H1 (cell line): ENCODE measurements at regions not wholly inside any gene's neighbourhood (a gene's known extent, or its start where the extent isn't known, plus 50 kb on each side); places are given as distances from the start of the nearest gene placed in this dataset.

Source experiments
- CTCF ChIA-PET: fragments of 300-600 bp; sonication (Branson Sonifier 250); formaldehyde crosslinking; loops from one replicate; lab custom pipeline; 2021; ENCODE audit not compliant: partially characterized antibody; lab: Charles Lee
- POLR2A ChIA-PET: fragments of 300-600 bp; sonication (Branson Sonifier 250); formaldehyde crosslinking; loops from one replicate; lab custom pipeline; 2021; ENCODE audit warnings: inconsistent platforms; ENCODE audit not compliant: partially characterized antibody; lab: Charles Lee
- DNase-seq, 2 experiments: peaks; one replicate each; pipeline versions ENCODE4 v3.0.0 to v3.0.0-alpha.2; 2010 to 2022; ENCODE audit warnings: low spot score in 2 of 2, low read depth in 1 of 2, mixed read lengths in 1 of 2
- FAIRE-seq: peaks from 2 replicates; lab custom pipeline; 2011; peaks lifted over from hg19 to GRCh38; lab: Jason Lieb, UNC
- H2AFZ ChIP-seq: 2 replicates; pipeline ENCODE4 v1.8.1; 2012; ENCODE audit warnings: low read length, inconsistent platforms
- H2AK5ac ChIP-seq: 2 replicates; pipeline ENCODE4 v1.6.1; 2013; ENCODE audit warnings: low read depth, low read length
- H2BK120ac ChIP-seq: replicated peaks from 2 replicates; pipeline ENCODE3; 2013; ENCODE audit warnings: low read depth, low read length, inconsistent platforms
- H2BK12ac ChIP-seq: 2 replicates; pipeline ENCODE4 v1.6.1; 2013; ENCODE audit warnings: low read depth, low read length
- H2BK15ac ChIP-seq: 2 replicates; pipeline ENCODE4 v1.6.1; 2013; ENCODE audit warnings: low read length
- H2BK20ac ChIP-seq: 2 replicates; pipeline ENCODE4 v1.6.1; 2013; ENCODE audit warnings: low read length
- H2BK5ac ChIP-seq: 2 replicates; pipeline ENCODE4 v1.6.1; 2013; ENCODE audit warnings: low read depth, low read length
- H3K14ac ChIP-seq: 2 replicates; pipeline ENCODE4 v1.6.1; 2013; ENCODE audit warnings: inconsistent platforms; ENCODE audit not compliant: insufficient read length
- H3K18ac ChIP-seq: 2 replicates; pipeline ENCODE4 v1.6.1; 2013; ENCODE audit warnings: low read length; ENCODE audit errors: extremely low read depth
- H3K23ac ChIP-seq: 2 replicates; pipeline ENCODE4 v1.6.1; 2013; ENCODE audit warnings: inconsistent platforms; ENCODE audit not compliant: insufficient read length
- H3K23me2 ChIP-seq: 2 replicates; pipeline ENCODE4 v1.6.1; 2013; ENCODE audit warnings: low read depth, low read length
- H3K27ac ChIP-seq: 2 replicates; pipeline ENCODE4 v1.6.1; 2011; ENCODE audit warnings: low read depth, low read length, inconsistent platforms
- H3K27me3 ChIP-seq, 4 experiments: replicated peaks in 1 of 4; 1 replicate in 1 of 4; 2 replicates in 3 of 4; pipeline versions ENCODE4 v1.6.1 to v1.8.1; 2011 to 2013; ENCODE audit warnings: low read length in 3 of 4, mild to moderate bottlenecking in 3 of 4, inconsistent platforms in 2 of 4, mixed read lengths in 2 of 4, moderate library complexity in 1 of 4; ENCODE audit not compliant: control insufficient read depth in 3 of 4, insufficient read depth in 3 of 4; ENCODE audit errors: extremely low read depth in 1 of 4
- H3K36me3 ChIP-seq, 4 experiments: 2 replicates each; pipeline versions ENCODE4 v1.6.1 to v1.8.1; 2011 to 2013; ENCODE audit warnings: mild to moderate bottlenecking in 4 of 4, low read length in 3 of 4, moderate library complexity in 2 of 4, control low read depth in 1 of 4, inconsistent platforms in 1 of 4; ENCODE audit not compliant: insufficient read depth in 4 of 4, control insufficient read depth in 2 of 4
- H3K4ac ChIP-seq: replicated peaks from 2 replicates; pipeline ENCODE3; 2013; ENCODE audit warnings: low read length, low read depth, mixed read lengths, inconsistent platforms; ENCODE audit not compliant: insufficient read length
- H3K4me1 ChIP-seq, 4 experiments: replicated peaks in 1 of 4; 1 replicate in 1 of 4; 2 replicates in 3 of 4; pipeline versions ENCODE4 v1.6.1 to v1.8.1; 2011 to 2013; ENCODE audit warnings: low read length in 3 of 4, inconsistent platforms in 2 of 4, mixed read lengths in 1 of 4; ENCODE audit not compliant: insufficient read depth in 4 of 4, control insufficient read depth in 3 of 4
- H3K4me2 ChIP-seq, 2 experiments: 2 replicates each; pipeline versions ENCODE4 v1.6.1 to v1.8.1; 2011 to 2013; ENCODE audit warnings: low read depth in 2 of 2, low read length in 2 of 2, control low read depth in 1 of 2, inconsistent platforms in 1 of 2, mild to moderate bottlenecking in 1 of 2; ENCODE audit not compliant: insufficient read depth in 1 of 2
- H3K4me3 ChIP-seq, 4 experiments: fragments of 200-600, 300-600 bp in 1 of 4; sonication (generic), shearing (Covaris generic), sonication (Bioruptor Twin) in 1 of 4; 2 replicates each; pipeline versions ENCODE4 v1.5.1 to v1.8.1; 2011 to 2016; ENCODE audit warnings: low read length in 4 of 4, low read depth in 3 of 4, control low read depth in 2 of 4, inconsistent platforms in 2 of 4, mild to moderate bottlenecking in 2 of 4, mixed read lengths in 1 of 4, moderate library complexity in 1 of 4; ENCODE audit not compliant: insufficient read depth in 2 of 4; ENCODE audit errors: extremely low read depth in 1 of 4
- H3K56ac ChIP-seq: replicated peaks from 2 replicates; pipeline ENCODE3; 2013; ENCODE audit warnings: low read depth, mild to moderate bottlenecking, mixed read lengths, low read length, inconsistent platforms; ENCODE audit not compliant: insufficient read length
- H3K79me1 ChIP-seq: 2 replicates; pipeline ENCODE4 v1.6.1; 2013; ENCODE audit warnings: low read depth, low read length, control low read depth
- H3K79me2 ChIP-seq, 2 experiments: 2 replicates each; pipeline versions ENCODE4 v1.6.1 to v1.8.1; 2012 to 2013; ENCODE audit warnings: low read length in 2 of 2, mild to moderate bottlenecking in 2 of 2, inconsistent platforms in 1 of 2; ENCODE audit not compliant: insufficient read depth in 2 of 2, control insufficient read depth in 1 of 2
- H3K9ac ChIP-seq, 4 experiments: replicated peaks in 1 of 4; 1 replicate in 1 of 4; 2 replicates in 3 of 4; pipeline versions ENCODE4 v1.6.1 to v1.8.1; 2011 to 2013; ENCODE audit warnings: low read depth in 3 of 4, low read length in 3 of 4, control low read depth in 2 of 4, mild to moderate bottlenecking in 2 of 4, moderate library complexity in 2 of 4, inconsistent platforms in 1 of 4; ENCODE audit errors: extremely low read depth in 1 of 4
- H3K9me3 ChIP-seq, 2 experiments: 2 replicates each; pipeline versions ENCODE4 v1.6.1 to v1.8.1; 2012 to 2013; ENCODE audit warnings: mild to moderate bottlenecking in 2 of 2, moderate library complexity in 2 of 2, control low read depth in 1 of 2, inconsistent platforms in 1 of 2, low read depth in 1 of 2, low read length in 1 of 2, mixed read lengths in 1 of 2; ENCODE audit not compliant: insufficient read depth in 2 of 2
- H4K20me1 ChIP-seq, 2 experiments: replicated peaks in 1 of 2; 2 replicates each; pipeline versions ENCODE3 to v1.8.1; 2011 to 2013; ENCODE audit warnings: inconsistent platforms in 2 of 2, low read length in 2 of 2, mild to moderate bottlenecking in 1 of 2; ENCODE audit not compliant: insufficient read depth in 2 of 2, control insufficient read depth in 1 of 2
- H4K5ac ChIP-seq: 2 replicates; pipeline ENCODE4 v1.6.1; 2013; ENCODE audit warnings: low read length, low read depth, mixed read lengths, inconsistent platforms; ENCODE audit not compliant: insufficient read length
- H4K8ac ChIP-seq: 2 replicates; pipeline ENCODE4 v1.8.0; 2013; ENCODE audit warnings: mild to moderate bottlenecking, moderate library complexity, low read length, inconsistent platforms; ENCODE audit not compliant: insufficient read depth; ENCODE audit errors: extremely low read depth
- H4K91ac ChIP-seq: replicated peaks from 2 replicates; pipeline ENCODE3; 2013; ENCODE audit warnings: low read length, mixed read lengths, inconsistent platforms; ENCODE audit not compliant: insufficient read length
- ASH2L ChIP-seq: fragments of 200-600, 300-600 bp; sonication (generic); IDR thresholded peaks from one replicate; pipeline ENCODE4 v1.7.1; 2017; ENCODE audit warnings: low read length
- BCL11A ChIP-seq, 2 experiments: IDR thresholded peaks; one replicate each; pipeline ENCODE4 v1.6.1; 2011; ENCODE audit warnings: low read depth in 2 of 2, low read length in 2 of 2, mild to moderate bottlenecking in 2 of 2
- CBX5 ChIP-seq: fragments of 300-800, 300-1000 bp; sonication (generic); IDR thresholded peaks from 2 replicates; pipeline ENCODE4 v1.7.1; 2016; ENCODE audit warnings: antibody characterized with exemption, low read length, low read depth
- CTBP2 ChIP-seq: IDR thresholded peaks from 2 replicates; pipeline ENCODE4 v1.7.0; 2011; ENCODE audit warnings: borderline replicate concordance, mild to moderate bottlenecking, moderate library complexity, mixed read lengths, low read length; ENCODE audit not compliant: insufficient read depth, insufficient read length
- HDAC2 ChIP-seq, 2 experiments: fragments of 300-600 bp in 1 of 2; sonication (generic) in 1 of 2; IDR thresholded peaks; 2 replicates each; pipeline ENCODE4 v1.6.1; 2011 to 2012; ENCODE audit warnings: low read depth in 2 of 2, low read length in 2 of 2, mild to moderate bottlenecking in 2 of 2, moderate library complexity in 2 of 2, borderline replicate concordance in 1 of 2, inconsistent platforms in 1 of 2
- JUN ChIP-seq: IDR thresholded peaks from 2 replicates; pipeline ENCODE4 v1.6.1; 2011; ENCODE audit warnings: low read depth, mild to moderate bottlenecking, improper control_type of control experiment, low read length
- KDM4A ChIP-seq: IDR thresholded peaks from one replicate; pipeline ENCODE4 v1.7.1; 2012; ENCODE audit warnings: low read depth, mild to moderate bottlenecking, moderate library complexity, low read length, inconsistent platforms; ENCODE audit not compliant: severe bottlenecking
- PHF8 ChIP-seq: fragments of 200-600 bp; sonication (generic); conservative IDR thresholded peaks from 2 replicates; pipeline ENCODE4 v1.7.1; 2012; ENCODE audit warnings: low read depth, mild to moderate bottlenecking, inconsistent platforms, low read length, moderate library complexity
- POU5F1 ChIP-seq: IDR thresholded peaks from 2 replicates; pipeline ENCODE4 v1.6.1; 2011; ENCODE audit warnings: low read depth, mild to moderate bottlenecking, low read length, moderate library complexity
- RFX5 ChIP-seq: IDR thresholded peaks from 2 replicates; pipeline ENCODE4 v1.6.1; 2011; ENCODE audit warnings: low read depth, low read length, improper control_type of control experiment, borderline replicate concordance
- RNF2 ChIP-seq: fragments of 200-900, 300-1000 bp; sonication (generic); IDR thresholded peaks from 2 replicates; pipeline ENCODE4 v1.7.1; 2016; ENCODE audit warnings: borderline replicate concordance, low read depth, mild to moderate bottlenecking, antibody characterized with exemption, low read length; ENCODE audit not compliant: poor library complexity, severe bottlenecking; ENCODE audit errors: missing control alignments
- SIN3A ChIP-seq, 2 experiments: IDR thresholded peaks in 1 of 2; conservative IDR thresholded peaks in 1 of 2; 2 replicates each; pipeline ENCODE4 v1.6.1; 2011 to 2012; ENCODE audit warnings: low read length in 2 of 2, improper control_type of control experiment in 1 of 2, low read depth in 1 of 2, mild to moderate bottlenecking in 1 of 2
- SIX5 ChIP-seq: IDR thresholded peaks from 2 replicates; pipeline ENCODE4 v1.6.1; 2011; ENCODE audit warnings: mild to moderate bottlenecking, low read depth, low read length
- ZNF274 ChIP-seq: IDR thresholded peaks from 2 replicates; pipeline ENCODE4 v1.7.0; 2012; ENCODE audit warnings: low read length, borderline replicate concordance; ENCODE audit errors: extremely low read depth
- WGBS, 2 experiments: shearing (Covaris generic) in 1 of 2; methylation state at CpG; one replicate each; pipeline versions ENCODE4 v1.1.6 to v1.1.7; 2013 to 2015; ENCODE audit warnings: low lambda C conversion rate in 2 of 2, mixed read lengths in 2 of 2, inconsistent platforms in 1 of 2, low coverage in 1 of 2, missing lambda C conversion rate in 1 of 2; ENCODE audit not compliant: insufficient replicate concordance in 2 of 2, insufficient coverage in 1 of 2, insufficient read length in 1 of 2; ENCODE audit errors: extremely low coverage in 1 of 2, missing lambda C conversion rate in 1 of 2; 5-methylcytosine and 5-hydroxymethylcytosine counted together

DNA sequence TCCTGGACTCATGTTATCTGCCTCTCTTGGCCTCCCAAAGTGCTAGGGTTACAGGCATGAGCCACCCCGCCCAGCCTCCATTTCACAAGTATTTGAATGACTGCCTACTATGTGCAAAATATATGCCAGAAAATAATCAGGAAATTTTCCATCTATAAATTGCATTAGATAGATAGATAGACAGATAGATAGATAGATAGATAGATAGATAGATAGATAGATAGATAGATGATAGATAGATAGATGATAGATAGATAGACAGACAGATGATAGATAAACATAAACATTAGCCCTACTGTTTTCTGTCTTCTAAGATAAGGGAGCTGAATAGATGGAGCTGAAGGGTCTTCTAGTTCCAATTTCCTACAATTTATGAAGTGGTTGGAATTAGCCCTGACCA lies 87.4 kb upstream of the TRIM2 start:
- Histone ChIP-seq H3K18ac (no peak overlapping the region), H3K23me2 (no peaks in the 10 kb centered on the region), H3K79me2 (no peaks in the 10 kb centered on the region), H2BK15ac (no peak overlapping the region), H3K23ac (no peak overlapping the region), H3K56ac (no peak overlapping the region), H3K4ac (no peak overlapping the region), H2BK5ac (no peak overlapping the region), H2AK5ac (no peak overlapping the region), H3K79me1 (no peaks in the 10 kb centered on the region), H3K36me3 (no peaks in the 10 kb centered on the region), H4K91ac (no peak overlapping the region), H3K27ac (no peak overlapping the region), H3K14ac (no peak overlapping the region), H3K4me1 (no peaks in the 10 kb centered on the region; a peak in 1 of 7 replicates), H3K4me3 (no peak overlapping the region), H4K8ac (no peak overlapping the region), H3K27me3 (no peaks in the 10 kb centered on the region; a peak in 1 of 7 replicates), H3K9me3 (no peaks in the 10 kb centered on the region), H4K20me1 (no peaks in the 10 kb centered on the region), H2BK120ac (no peak overlapping the region), H4K5ac (no peak overlapping the region), H3K9ac (no peak overlapping the region), H3K4me2 (no peak overlapping the region), H2AFZ (no peak overlapping the region), H2BK12ac (no peak overlapping the region), H2BK20ac (no peak overlapping the region)
- CTCF ChIA-PET, result interaction anchor here (1.4 to 10.3 kb wide), 2 partner anchors 10 to 19 kb away, joined by 3 to 72 read pairs; no protein-coding TSS in a partner anchor
- FAIRE-seq (no peak), DNase-seq (no peak)
- 92% methylated on average over 1 of the region's 1 CpG; no CpG with 5 or more reads in 1 of the 2 experiments for WGBS, 2 experiments
- POLR2A ChIA-PET, result no interaction called here
- TF ChIP-seq SIX5 (no peak), HDAC2 (IDR thresholded peaks at IDR 0.05; ENCODE audit: borderline replicate concordance in 1 of 2, low read depth in 2 of 2, low read length in 2 of 2) (no peak), RNF2 (no peak), KDM4A (no peak), POU5F1 (no peak), RFX5 (no peak), JUN (no peak), PHF8 (no peak), ASH2L (no peak), ZNF274 (no peak), BCL11A (IDR thresholded peaks at IDR 0.05; ENCODE audit: low read depth in 2 of 2, low read length in 2 of 2) (no peak), CTBP2 (no peak), CBX5 (no peak), SIN3A (conservative IDR thresholded peaks at IDR 0.05 in 1 of 2, IDR thresholded peaks at IDR 0.05 in 1 of 2; ENCODE audit: low read depth in 1 of 2, low read length in 2 of 2) (no peak)
